NCI-H345 (cell line): ENCODE measurements at regions not wholly inside any gene's neighbourhood (a gene's known extent, or its start where the extent isn't known, plus 50 kb on each side); places are given as distances from the start of the nearest gene placed in this dataset.

Experiments
- DNase-seq: peaks from one replicate; lab custom pipeline; 2025; lab: John Stamatoyannopoulos, UW

GRCh38 chr1:218772575-218772974, 401.1 kb upstream of the LYPLAL1 start:
- DNase-seq, result no peak

GRCh38 chr1:218775501-218776021, 398.1 kb upstream of the LYPLAL1 start:
- no peak for DNase-seq

DNA sequence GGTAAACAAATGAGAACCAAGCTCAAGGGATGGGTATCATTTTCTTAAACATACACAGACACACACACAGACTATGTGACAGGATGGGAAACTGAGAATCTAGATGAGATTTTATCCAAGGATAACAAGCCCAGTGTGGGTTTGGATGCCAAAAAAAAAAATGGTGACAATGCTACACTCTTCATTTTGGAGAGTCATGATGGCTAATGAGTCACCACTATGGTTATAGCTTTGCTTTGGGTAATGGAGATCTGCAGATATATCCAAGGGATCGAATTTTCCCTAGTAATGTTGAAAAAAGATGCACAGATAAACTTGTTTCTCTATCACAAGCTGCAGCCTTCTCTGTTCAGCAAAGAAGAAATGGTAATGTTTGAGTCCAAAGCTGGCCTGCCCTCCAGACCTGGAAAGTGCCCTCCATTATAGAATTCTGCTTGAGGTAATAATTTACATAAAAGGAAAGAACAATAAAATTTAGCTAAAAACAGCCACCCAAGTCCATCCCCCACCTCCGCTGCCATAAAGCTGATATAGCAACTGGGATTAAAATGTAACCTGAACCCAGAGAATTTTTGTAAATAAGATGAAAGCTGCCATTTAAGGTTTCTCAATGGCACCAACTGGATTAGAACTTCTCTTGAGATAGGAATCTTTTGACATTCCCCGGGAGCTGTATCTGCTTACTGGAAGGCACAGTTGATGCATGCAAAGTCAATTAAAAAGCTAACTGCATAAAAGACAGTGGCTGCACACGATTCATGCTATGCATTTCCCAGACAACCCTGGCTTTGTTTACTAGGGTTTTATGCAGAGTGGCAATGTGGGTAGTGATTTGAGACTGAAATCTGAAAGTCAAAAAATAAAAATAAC, 395.2 kb upstream of the LYPLAL1 start:
- DNase-seq, result no peak

GRCh38 chr1:218779341-218780100, 394.2 kb upstream of the LYPLAL1 start:
- no peak for DNase-seq

DNA sequence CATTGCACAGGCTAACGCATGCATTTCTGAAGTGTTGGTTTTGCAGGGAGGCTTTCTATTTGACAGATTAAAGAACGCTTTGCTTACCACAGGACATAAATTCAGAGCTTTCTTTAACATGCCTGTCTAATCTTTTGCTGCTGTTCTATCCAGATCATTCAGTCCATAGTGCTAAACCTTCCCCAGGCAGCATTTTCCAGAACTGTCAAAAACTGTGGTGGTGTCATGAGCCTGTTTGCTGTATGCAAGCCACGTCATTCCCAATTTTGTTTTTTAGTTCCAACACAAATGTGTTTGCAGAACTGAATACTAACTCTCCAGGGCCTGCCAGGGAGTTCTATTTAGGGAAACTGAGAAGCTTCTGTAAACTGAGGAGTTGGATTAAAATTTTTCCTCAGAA, 390.5 kb upstream of the LYPLAL1 start:
- no peak for DNase-seq

- no peak for DNase-seq
These were observed 389.8 kb upstream of the LYPLAL1 start for GRCh38 chr1:218783916-218784315.

DNA sequence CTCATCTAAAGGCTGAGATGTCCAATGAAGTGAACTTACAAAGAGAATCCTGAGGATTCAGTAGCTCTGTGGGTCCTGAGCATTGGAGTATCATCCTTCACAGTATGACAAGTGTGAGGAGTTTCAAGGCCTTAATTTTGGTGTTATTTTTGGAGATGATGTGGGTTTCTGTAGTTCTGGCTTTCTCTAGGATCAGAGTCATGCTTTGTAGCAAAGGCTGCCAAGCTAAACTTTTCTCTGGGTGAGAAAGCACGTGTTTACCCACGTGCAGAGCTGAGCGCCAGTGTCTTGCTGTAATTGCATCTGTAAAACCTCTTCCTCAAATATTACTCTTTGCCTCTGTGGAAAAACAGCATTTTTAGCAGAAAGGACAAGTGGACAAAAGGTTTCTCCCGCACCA, 387.8 kb upstream of the LYPLAL1 start:
- DNase-seq, result no peak

DNA sequence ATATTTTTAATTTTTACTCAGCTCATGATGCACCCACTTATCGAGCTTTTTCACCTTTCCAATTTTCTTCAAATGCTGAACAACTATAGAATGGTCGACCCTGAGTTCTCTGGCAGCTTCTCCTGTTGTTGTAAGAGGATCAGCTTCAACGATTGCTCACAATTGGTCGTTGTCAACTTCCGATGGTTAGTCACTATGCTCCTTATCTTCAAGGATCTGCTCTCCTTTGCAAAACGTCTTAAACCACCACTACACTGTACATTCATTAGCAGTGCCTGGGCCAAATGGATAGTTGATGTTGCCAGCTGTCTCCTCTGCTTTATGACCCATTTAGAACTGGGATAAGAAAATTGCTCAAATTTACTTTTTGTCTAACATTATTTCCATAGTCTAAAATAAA, 385.9 kb upstream of the LYPLAL1 start:
- DNase-seq, result no peak

- no peak for DNase-seq
These were observed 376.9 kb upstream of the LYPLAL1 start for GRCh38 chr1:218796773-218797172.

DNA sequence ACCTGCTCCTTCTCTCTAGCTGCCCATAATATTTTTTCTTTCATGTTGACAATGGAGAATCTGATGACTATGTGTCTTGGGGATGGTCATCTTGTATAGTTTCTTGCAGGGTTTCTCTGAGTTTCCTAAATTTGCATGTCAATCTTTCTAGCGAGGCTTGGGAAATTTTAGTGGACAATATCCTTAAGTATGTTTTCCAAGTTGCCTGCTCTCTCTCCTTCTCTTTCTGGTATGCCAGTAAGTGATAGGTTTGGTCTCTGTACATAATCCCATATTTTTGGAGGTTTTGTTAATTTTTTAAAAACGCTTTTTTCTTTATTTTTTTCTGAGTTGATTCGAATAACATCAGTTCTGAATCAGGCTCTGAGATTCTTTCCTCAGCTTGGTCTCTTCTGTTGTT, 370.9 kb upstream of the LYPLAL1 start:
- DNase-seq, result no peak

GRCh38 chr1:218803351-218803997, 370.2 kb upstream of the LYPLAL1 start:
- DNase-seq, result no peak

DNA sequence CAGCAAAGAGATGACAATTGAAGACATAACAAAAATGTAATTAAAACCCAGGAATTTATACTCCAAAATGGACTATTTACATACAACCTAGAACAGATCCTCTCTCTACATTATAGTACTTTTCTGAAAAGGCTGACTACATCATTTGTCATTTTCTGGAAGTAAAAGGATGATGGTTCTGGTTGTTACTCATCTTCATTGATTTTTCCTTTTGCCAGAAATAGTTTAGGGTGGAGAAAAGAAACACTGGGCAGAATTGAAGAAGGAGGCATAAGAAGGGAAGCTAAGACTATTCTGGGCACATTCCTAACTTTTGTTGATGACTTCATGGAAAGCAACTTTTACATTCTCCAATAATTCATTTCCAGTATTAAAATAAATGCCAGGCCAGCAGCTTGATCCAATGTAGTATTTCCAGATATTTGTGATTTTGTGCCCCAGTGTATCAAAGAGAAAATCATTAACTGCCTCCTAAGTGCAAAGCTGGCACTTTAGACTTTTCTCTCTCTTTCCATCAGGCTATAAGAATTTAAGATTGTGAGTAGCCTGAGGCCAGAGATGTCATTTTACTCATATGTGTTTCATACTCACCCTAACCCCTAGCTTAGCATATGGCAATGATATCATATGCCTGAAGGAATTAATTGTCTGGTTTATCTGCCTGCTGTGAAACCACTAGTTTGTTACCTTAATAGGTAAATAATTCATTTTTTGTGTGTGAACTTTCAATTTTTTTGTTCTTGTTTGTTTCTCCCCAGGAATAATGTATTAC, 369.5 kb upstream of the LYPLAL1 start:
- no peak for DNase-seq

- DNase-seq, result no peak
These were observed 364.6 kb upstream of the LYPLAL1 start for GRCh38 chr1:218809061-218809460.

- DNase-seq, result no peak
These were observed 364.1 kb upstream of the LYPLAL1 start for GRCh38 chr1:218809625-218810024.

- DNase-seq, result no peak
These were observed 363.4 kb upstream of the LYPLAL1 start for GRCh38 chr1:218810306-218810705.

- DNase-seq, result no peak
These were observed 362.2 kb upstream of the LYPLAL1 start for GRCh38 chr1:218811497-218811896.

DNA sequence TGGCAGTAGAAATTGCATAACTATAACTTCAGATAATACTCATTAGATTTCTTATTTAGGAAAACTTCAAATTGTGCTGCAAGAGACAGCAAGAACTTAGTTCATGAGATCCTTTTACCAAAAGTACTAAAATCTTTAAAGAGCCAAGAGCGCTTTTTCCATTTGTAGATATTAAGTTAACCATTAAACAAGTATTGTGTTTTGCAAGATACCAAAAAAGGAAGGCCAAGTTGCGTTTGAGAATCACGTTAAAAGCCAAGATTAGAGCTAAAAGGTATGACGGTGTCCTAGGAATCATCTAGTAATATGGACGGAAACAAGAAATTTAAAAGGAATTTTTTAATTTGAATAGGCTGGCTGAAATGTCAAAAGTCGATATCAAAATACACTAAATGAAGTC, 361.3 kb upstream of the LYPLAL1 start:
- no peak for DNase-seq

GRCh38 chr1:218813237-218813636, 360.4 kb upstream of the LYPLAL1 start:
- no peak for DNase-seq

GRCh38 chr1:218815076-218815475, 358.6 kb upstream of the LYPLAL1 start:
- DNase-seq, result no peak

DNA sequence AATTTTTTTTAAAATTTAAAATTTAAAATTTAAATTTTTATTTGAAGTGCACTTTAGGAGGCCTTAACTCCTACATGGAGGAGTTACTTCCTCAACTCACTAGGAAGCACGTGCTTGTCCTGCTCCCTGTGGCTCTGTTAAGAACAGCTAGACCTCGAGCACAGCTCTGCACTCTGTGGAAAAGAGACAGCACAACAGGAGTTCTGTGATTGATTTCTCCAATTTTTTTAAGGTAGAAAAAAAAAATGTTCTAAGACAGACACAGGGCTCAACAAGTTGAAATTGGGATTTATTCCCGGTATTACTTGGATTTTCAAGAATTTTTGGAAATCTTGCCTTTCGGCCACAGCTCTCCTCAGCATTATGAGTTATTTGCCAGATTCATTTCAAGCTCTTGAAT, 356.6 kb upstream of the LYPLAL1 start:
- no peak for DNase-seq

GRCh38 chr1:218817691-218818465, 355.8 kb upstream of the LYPLAL1 start:
- DNase-seq, result no peak
